GM12892 (cell line): ENCODE measurements at regions not wholly inside any gene's neighbourhood (a gene's known extent, or its start where the extent isn't known, plus 50 kb on each side); places are given as distances from the start of the nearest gene placed in this dataset.

Experiments
- POLR2A ChIP-seq: IDR thresholded peaks from 2 replicates; pipeline ENCODE4 v1.6.1; 2011; ENCODE audit warnings: low read depth, low read length, control low read depth
- POLR2AphosphoS5 ChIP-seq: IDR thresholded peaks from 2 replicates; pipeline ENCODE4 v1.6.1; 2011; ENCODE audit warnings: low read depth, low read length, control low read depth
- TAF1 ChIP-seq: IDR thresholded peaks from 2 replicates; pipeline ENCODE4 v1.6.1; 2011; ENCODE audit warnings: low read depth, mild to moderate bottlenecking, control low read depth, low read length, borderline replicate concordance

DNA sequence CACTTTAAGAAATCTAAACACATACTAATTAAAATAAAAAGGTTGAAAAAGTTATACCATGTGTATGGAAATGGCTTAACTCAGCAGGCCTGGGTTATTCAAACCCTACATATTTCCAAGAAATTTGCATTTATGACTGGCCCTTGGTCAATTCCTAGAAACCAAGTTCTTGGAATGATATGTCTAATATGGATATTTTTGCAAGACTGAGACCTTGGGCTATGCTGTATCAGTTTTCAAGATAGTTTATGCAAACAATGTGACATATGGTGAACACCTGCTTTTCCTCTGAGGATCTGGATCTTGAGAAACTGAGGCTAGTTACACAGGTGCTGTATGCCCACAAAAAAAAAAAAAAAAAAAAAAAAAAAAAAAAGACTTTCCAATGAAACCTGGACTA lies 536.9 kb upstream of the HS3ST5 start:
- TF ChIP-seq POLR2A = no peak
- no peak for TF ChIP-seq TAF1
- no peak for TF ChIP-seq POLR2AphosphoS5
